ENCODE measurements at regions not wholly inside any gene's neighbourhood (a gene's known extent, or its start where the extent isn't known, plus 50 kb on each side); places are given as distances from the start of the nearest gene placed in this dataset.
"Not testable (repeated sequence)": the region's sequence is repeated elsewhere in the genome, so short reads cannot be mapped to it uniquely, and the experiment has no call there.

GRCh38 chr15:66864871-66865281 is 162.8 kb downstream of the SMAD6 start:
- FAIRE-seq = no peak
- DNase-seq (ENCODE audit: insufficient read length, low spot score) = no peak
- no peak for TF ChIP-seq POLR2A (IDR thresholded peaks at IDR 0.05; ENCODE audit: low read depth, low read length)

- TF ChIP-seq POLR2A (IDR thresholded peaks at IDR 0.05; ENCODE audit: low read depth, low read length) = no peak
- no peak for DNase-seq (ENCODE audit: insufficient read length, low spot score)
- no peak for FAIRE-seq
These were observed 163.9 kb downstream of the SMAD6 start for GRCh38 chr15:66865622-66866611.

GRCh38 chr15:66866656-66867055 is 164.6 kb downstream of the SMAD6 start:
- no peak for TF ChIP-seq POLR2A (IDR thresholded peaks at IDR 0.05; ENCODE audit: low read depth, low read length)
- DNase-seq (ENCODE audit: insufficient read length, low spot score) = no peak
- no peak for FAIRE-seq

GRCh38 chr15:66868918-66869317 is 166.9 kb downstream of the SMAD6 start:
- FAIRE-seq (no peak), DNase-seq (ENCODE audit: insufficient read length, low spot score) (no peak)
- no peak for TF ChIP-seq POLR2A (IDR thresholded peaks at IDR 0.05; ENCODE audit: low read depth, low read length)

- DNase-seq (ENCODE audit: insufficient read length, low spot score) = no peak
- no peak for FAIRE-seq
- TF ChIP-seq POLR2A (IDR thresholded peaks at IDR 0.05; ENCODE audit: low read depth, low read length) = no peak
These were observed 168.9 kb downstream of the SMAD6 start for GRCh38 chr15:66870880-66871388.

- no peak for TF ChIP-seq POLR2A (IDR thresholded peaks at IDR 0.05; ENCODE audit: low read depth, low read length)
- DNase-seq (ENCODE audit: insufficient read length, low spot score) (no peak), FAIRE-seq (no peak)
These were observed 170.4 kb downstream of the SMAD6 start for GRCh38 chr15:66872405-66872804.

GRCh38 chr15:66873331-66873730 is 171.3 kb downstream of the SMAD6 start:
- not testable (repeated sequence) for FAIRE-seq; DNase-seq (ENCODE audit: insufficient read length, low spot score)

- DNase-seq (ENCODE audit: insufficient read length, low spot score) = no peak
- FAIRE-seq = no peak
- TF ChIP-seq POLR2A (IDR thresholded peaks at IDR 0.05; ENCODE audit: low read depth, low read length) = no peak
These were observed 171.8 kb downstream of the SMAD6 start for GRCh38 chr15:66873856-66874255.

- no peak for DNase-seq (ENCODE audit: insufficient read length, low spot score)
- FAIRE-seq = no peak
- no peak for TF ChIP-seq POLR2A (IDR thresholded peaks at IDR 0.05; ENCODE audit: low read depth, low read length)
These were observed 173.8 kb downstream of the SMAD6 start for GRCh38 chr15:66875588-66876420.

- FAIRE-seq (no peak), DNase-seq (ENCODE audit: insufficient read length, low spot score) (no peak)
- TF ChIP-seq POLR2A (IDR thresholded peaks at IDR 0.05; ENCODE audit: low read depth, low read length) = no peak
These were observed 174.3 kb downstream of the SMAD6 start for GRCh38 chr15:66876421-66876730.

- FAIRE-seq = no peak
These were observed 174.9 kb downstream of the SMAD6 start for GRCh38 chr15:66876731-66877476.

GRCh38 chr15:66877477-66878271 is 175.6 kb downstream of the SMAD6 start:
- DNase-seq (ENCODE audit: insufficient read length, low spot score) (no peak), FAIRE-seq (no peak)
- no peak for TF ChIP-seq POLR2A (IDR thresholded peaks at IDR 0.05; ENCODE audit: low read depth, low read length)

More at GRCh38 chr15:66876731-66877476, 174.9 kb downstream of the SMAD6 start:
- no peak for DNase-seq (ENCODE audit: insufficient read length, low spot score)
- no peak for TF ChIP-seq POLR2A (IDR thresholded peaks at IDR 0.05; ENCODE audit: low read depth, low read length)

GRCh38 chr15:66878761-66879160 is 176.7 kb downstream of the SMAD6 start:
- FAIRE-seq (no peak), DNase-seq (ENCODE audit: insufficient read length, low spot score) (no peak)
- TF ChIP-seq POLR2A (IDR thresholded peaks at IDR 0.05; ENCODE audit: low read depth, low read length) = no peak
